WI38 (cell line): ENCODE measurements at regions not wholly inside any gene's neighbourhood (a gene's known extent, or its start where the extent isn't known, plus 50 kb on each side); places are given as distances from the start of the nearest gene placed in this dataset.

Experiments used
- H3K4me3 ChIP-seq: 2 replicates; pipeline ENCODE4 v1.5.1; 2011; ENCODE audit warnings: low read depth, mild to moderate bottlenecking, control low read depth, low read length
- CTCF ChIP-seq: IDR thresholded peaks from 2 replicates; pipeline ENCODE4 v1.5.1; 2012; ENCODE audit warnings: low read depth, mild to moderate bottlenecking, control low read depth, low read length

- no peak overlapping the region for H3K4me3 ChIP-seq
- no peak for TF ChIP-seq CTCF
These were observed 90.8 kb upstream of the HS6ST1 start for GRCh38 chr2:128409326-128410034.

- no peak for TF ChIP-seq CTCF
- H3K4me3 ChIP-seq, result no peak overlapping the region
These were observed 91.5 kb upstream of the HS6ST1 start for GRCh38 chr2:128410035-128410757.

GRCh38 chr2:128410758-128411215, 92.1 kb upstream of the HS6ST1 start:
- no peak overlapping the region for H3K4me3 ChIP-seq
- TF ChIP-seq CTCF, result no peak

- H3K4me3 ChIP-seq, result no peak overlapping the region
- no peak for TF ChIP-seq CTCF
These were observed 92.8 kb upstream of the HS6ST1 start for GRCh38 chr2:128411431-128411830.

GRCh38 chr2:128412181-128412871, 93.7 kb upstream of the HS6ST1 start:
- TF ChIP-seq CTCF, result no peak
- H3K4me3 ChIP-seq, result no peak overlapping the region

GRCh38 chr2:128413014-128413717, 94.5 kb upstream of the HS6ST1 start:
- no peak overlapping the region for H3K4me3 ChIP-seq
- TF ChIP-seq CTCF, result no peak
